ENCODE measurements at regions not wholly inside any gene's neighbourhood (a gene's known extent, or its start where the extent isn't known, plus 50 kb on each side); places are given as distances from the start of the nearest gene placed in this dataset.
"Not testable (repeated sequence)": the region's sequence is repeated elsewhere in the genome, so short reads cannot be mapped to it uniquely, and the experiment has no call there.

- no peaks in the 10 kb centered on the region for H3K36me3 Mint-ChIP-seq
- H3K4me1 Mint-ChIP-seq (ENCODE audit: unreplicated experiment), result no peaks in the 10 kb centered on the region
- TF ChIP-seq CTCF (conservative IDR thresholded peaks at IDR 0.05), result no peak
- H3K9me3 Mint-ChIP-seq, result no peaks in the 10 kb centered on the region
- no peaks in the 10 kb centered on the region for H3K27me3 Mint-ChIP-seq
- H3K27ac Mint-ChIP-seq, result no peak overlapping the region
- no peak for DNase-seq (ENCODE audit: extremely low spot score, unreplicated experiment)
- H3K4me3 Mint-ChIP-seq, result no peak overlapping the region
These were observed 377.0 kb downstream of the PTPRC start for GRCh38 chr1:199015799-199016198.

- Mint-ChIP-seq H3K36me3 (no peaks in the 10 kb centered on the region), H3K9me3 (no peaks in the 10 kb centered on the region), H3K4me3 (no peak overlapping the region), H3K4me1 (ENCODE audit: unreplicated experiment) (no peaks in the 10 kb centered on the region), H3K27ac (no peak overlapping the region), H3K27me3 (no peaks in the 10 kb centered on the region)
- no peak for TF ChIP-seq CTCF (conservative IDR thresholded peaks at IDR 0.05)
- no peak for DNase-seq (ENCODE audit: extremely low spot score, unreplicated experiment)
These were observed 379.8 kb downstream of the PTPRC start for GRCh38 chr1:199018471-199019135.

GRCh38 chr1:199020051-199020450, 381.2 kb downstream of the PTPRC start:
- TF ChIP-seq CTCF (conservative IDR thresholded peaks at IDR 0.05), result no peak
- Mint-ChIP-seq H3K27me3 (no peaks in the 10 kb centered on the region), H3K9me3 (no peaks in the 10 kb centered on the region), H3K4me3 (no peak overlapping the region), H3K36me3 (no peaks in the 10 kb centered on the region), H3K4me1 (ENCODE audit: unreplicated experiment) (no peaks in the 10 kb centered on the region), H3K27ac (no peak overlapping the region)
- DNase-seq (ENCODE audit: extremely low spot score, unreplicated experiment), result no peak

GRCh38 chr1:199020904-199021303, 382.1 kb downstream of the PTPRC start:
- no peaks in the 10 kb centered on the region for H3K9me3 Mint-ChIP-seq
- DNase-seq (ENCODE audit: extremely low spot score, unreplicated experiment), result no peak
- no peaks in the 10 kb centered on the region for H3K36me3 Mint-ChIP-seq
- no peaks in the 10 kb centered on the region for H3K27me3 Mint-ChIP-seq
- no peak for TF ChIP-seq CTCF (conservative IDR thresholded peaks at IDR 0.05)
- no peak overlapping the region for H3K27ac Mint-ChIP-seq
- H3K4me3 Mint-ChIP-seq, result no peak overlapping the region
- no peaks in the 10 kb centered on the region for H3K4me1 Mint-ChIP-seq (ENCODE audit: unreplicated experiment)

- Mint-ChIP-seq H3K27ac (no peak overlapping the region), H3K4me1 (ENCODE audit: unreplicated experiment) (no peaks in the 10 kb centered on the region), H3K4me3 (no peak overlapping the region), H3K9me3 (peaks cover 13% of the 10 kb centered on the region), H3K27me3 (no peaks in the 10 kb centered on the region), H3K36me3 (no peaks in the 10 kb centered on the region)
- TF ChIP-seq CTCF (conservative IDR thresholded peaks at IDR 0.05), result no peak
- no peak for DNase-seq (ENCODE audit: extremely low spot score, unreplicated experiment)
These were observed 390.6 kb downstream of the PTPRC start for GRCh38 chr1:199029401-199029800.

- Mint-ChIP-seq H3K36me3 (no peaks in the 10 kb centered on the region), H3K4me3 (no peak overlapping the region), H3K27ac (no peak overlapping the region), H3K4me1 (ENCODE audit: unreplicated experiment) (no peaks in the 10 kb centered on the region), H3K9me3 (peaks cover 13% of the 10 kb centered on the region), H3K27me3 (no peaks in the 10 kb centered on the region)
- no peak for DNase-seq (ENCODE audit: extremely low spot score, unreplicated experiment)
- TF ChIP-seq CTCF (conservative IDR thresholded peaks at IDR 0.05), result no peak
These were observed 391.0 kb downstream of the PTPRC start for GRCh38 chr1:199029855-199030254.

GRCh38 chr1:199030541-199030940, 391.7 kb downstream of the PTPRC start:
- H3K4me3 Mint-ChIP-seq; H3K27ac Mint-ChIP-seq; H3K36me3 Mint-ChIP-seq; H3K27me3 Mint-ChIP-seq; DNase-seq (ENCODE audit: extremely low spot score, unreplicated experiment); H3K4me1 Mint-ChIP-seq (ENCODE audit: unreplicated experiment): not testable (repeated sequence)
- peaks cover 13% of the 10 kb centered on the region for H3K9me3 Mint-ChIP-seq

- not testable (repeated sequence) for H3K27ac Mint-ChIP-seq; H3K36me3 Mint-ChIP-seq; H3K27me3 Mint-ChIP-seq; H3K4me3 Mint-ChIP-seq; H3K4me1 Mint-ChIP-seq (ENCODE audit: unreplicated experiment); DNase-seq (ENCODE audit: extremely low spot score, unreplicated experiment)
- H3K9me3 Mint-ChIP-seq, result peaks cover 13% of the 10 kb centered on the region
These were observed 392.3 kb downstream of the PTPRC start for GRCh38 chr1:199031170-199031569.

Data from type B pancreatic cell (in vitro differentiated cells).